GM12872 (cell line): ENCODE measurements at regions not wholly inside any gene's neighbourhood (a gene's known extent, or its start where the extent isn't known, plus 50 kb on each side); places are given as distances from the start of the nearest gene placed in this dataset.

Source experiments
- TF ChIP-seq, protein P1 (sequence below): IDR thresholded peaks from 3 replicates; pipeline ENCODE4 v1.5.1; 2011; ENCODE audit warnings: low read depth, mild to moderate bottlenecking, low read length, moderate library complexity; ENCODE audit not compliant: insufficient read depth

DNA sequence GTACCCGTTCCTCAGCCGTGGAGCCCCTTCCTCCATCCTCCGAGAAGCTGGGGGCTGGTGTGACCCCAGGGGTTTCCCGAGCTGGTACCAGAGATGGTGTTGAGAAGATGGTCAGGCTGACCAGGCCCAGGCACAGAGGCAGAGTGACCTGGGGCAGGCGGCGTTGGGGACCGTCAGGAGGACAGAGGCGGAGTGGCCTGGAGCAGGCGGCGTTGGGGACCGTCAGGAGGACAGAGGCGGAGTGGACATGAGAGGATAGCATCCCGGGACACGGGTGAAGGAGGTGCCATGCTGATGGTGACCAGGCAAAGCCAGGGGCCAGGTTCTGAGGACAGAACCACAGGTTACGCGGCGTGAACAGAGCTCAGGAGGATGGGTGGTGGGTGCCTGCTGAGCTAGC lies 75.9 kb upstream of the TTC34 start:
- TF ChIP-seq, protein P1, sequence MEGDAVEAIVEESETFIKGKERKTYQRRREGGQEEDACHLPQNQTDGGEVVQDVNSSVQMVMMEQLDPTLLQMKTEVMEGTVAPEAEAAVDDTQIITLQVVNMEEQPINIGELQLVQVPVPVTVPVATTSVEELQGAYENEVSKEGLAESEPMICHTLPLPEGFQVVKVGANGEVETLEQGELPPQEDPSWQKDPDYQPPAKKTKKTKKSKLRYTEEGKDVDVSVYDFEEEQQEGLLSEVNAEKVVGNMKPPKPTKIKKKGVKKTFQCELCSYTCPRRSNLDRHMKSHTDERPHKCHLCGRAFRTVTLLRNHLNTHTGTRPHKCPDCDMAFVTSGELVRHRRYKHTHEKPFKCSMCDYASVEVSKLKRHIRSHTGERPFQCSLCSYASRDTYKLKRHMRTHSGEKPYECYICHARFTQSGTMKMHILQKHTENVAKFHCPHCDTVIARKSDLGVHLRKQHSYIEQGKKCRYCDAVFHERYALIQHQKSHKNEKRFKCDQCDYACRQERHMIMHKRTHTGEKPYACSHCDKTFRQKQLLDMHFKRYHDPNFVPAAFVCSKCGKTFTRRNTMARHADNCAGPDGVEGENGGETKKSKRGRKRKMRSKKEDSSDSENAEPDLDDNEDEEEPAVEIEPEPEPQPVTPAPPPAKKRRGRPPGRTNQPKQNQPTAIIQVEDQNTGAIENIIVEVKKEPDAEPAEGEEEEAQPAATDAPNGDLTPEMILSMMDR: no peak

- TF ChIP-seq, protein P1: no peak
These were observed 77.1 kb upstream of the TTC34 start for GRCh38 chr1:2878591-2878990.

DNA sequence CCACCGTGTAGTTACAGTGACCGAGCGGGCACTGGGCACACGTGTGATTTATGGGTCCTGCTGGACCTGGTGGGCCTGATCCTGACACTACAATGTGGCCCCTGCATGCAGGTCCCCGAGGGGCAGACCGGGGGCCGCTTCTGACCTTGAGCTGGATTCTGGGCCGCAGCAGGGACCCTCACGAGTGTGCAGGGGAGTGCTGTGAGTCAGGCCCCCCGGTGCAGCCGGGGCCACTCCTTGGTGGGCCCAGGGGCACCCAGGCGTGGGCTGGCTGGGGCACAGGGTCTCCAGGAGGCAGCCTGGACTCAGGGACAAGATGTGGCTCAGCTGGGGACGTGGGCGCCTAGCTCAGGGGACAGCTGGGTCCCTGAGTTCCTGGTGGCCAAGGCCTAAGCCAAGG lies 77.5 kb upstream of the TTC34 start:
- TF ChIP-seq, protein P1: no peak

- TF ChIP-seq, protein P1: no peak
These were observed 78.1 kb upstream of the TTC34 start for GRCh38 chr1:2879591-2879990.

- TF ChIP-seq, protein P1: no peak
These were observed 78.6 kb upstream of the TTC34 start for GRCh38 chr1:2880086-2880485.

GRCh38 chr1:2880812-2881295 lies 79.4 kb upstream of the TTC34 start:
- TF ChIP-seq, protein P1: no peak

GRCh38 chr1:2881556-2881955 lies 80.1 kb upstream of the TTC34 start:
- TF ChIP-seq, protein P1: no peak
